NT2/D1 (cell line): ENCODE measurements at regions not wholly inside any gene's neighbourhood (a gene's known extent, or its start where the extent isn't known, plus 50 kb on each side); places are given as distances from the start of the nearest gene placed in this dataset.

Experiments
- SUZ12 ChIP-seq: IDR thresholded peaks from 2 replicates; pipeline ENCODE4 v1.6.1; 2011; ENCODE audit not compliant: insufficient read length, insufficient read depth; ENCODE audit errors: extremely low read depth
- YY1 ChIP-seq: IDR thresholded peaks from 2 replicates; pipeline ENCODE4 v1.6.1; 2011; ENCODE audit not compliant: insufficient read length, insufficient read depth
- ZNF274 ChIP-seq: IDR thresholded peaks from 2 replicates; pipeline ENCODE4 v1.6.1; 2011; ENCODE audit warnings: mild to moderate bottlenecking, low read depth, low read length

DNA sequence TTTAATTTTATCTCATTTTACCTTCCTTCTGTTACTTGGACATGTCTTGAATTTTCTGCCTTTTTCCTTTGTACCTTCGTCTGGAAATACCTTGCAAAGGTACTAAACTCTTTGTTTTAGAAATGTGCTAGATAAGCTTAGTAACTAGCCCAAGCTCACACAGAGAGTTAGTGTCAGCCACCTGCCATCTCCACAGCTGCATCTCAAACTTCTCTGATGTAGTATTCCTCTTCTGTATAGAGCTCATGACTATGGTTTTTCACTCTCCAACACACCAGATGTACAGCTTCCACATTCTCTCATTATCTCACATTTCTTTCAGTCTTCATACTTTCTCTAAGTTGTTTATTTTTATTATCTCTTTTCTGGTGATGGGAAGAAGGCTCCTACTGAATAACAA, 516.6 kb upstream of the ROBO2 start:
- TF ChIP-seq ZNF274: no peak
- no peak for TF ChIP-seq YY1
- TF ChIP-seq SUZ12: no peak
